RWPE2 (cell line): ENCODE measurements at regions not wholly inside any gene's neighbourhood (a gene's known extent, or its start where the extent isn't known, plus 50 kb on each side); places are given as distances from the start of the nearest gene placed in this dataset.
"Not testable (repeated sequence)": the region's sequence is repeated elsewhere in the genome, so short reads cannot be mapped to it uniquely, and the experiment has no call there.

Source experiments
- ATAC-seq: fragments of 200-7000 bp; cut with Tn5 transposase; 3 replicates; pipeline ENCODE4 v1.9.1; 2021; ENCODE audit warnings: low read depth
- DNase-seq: peaks from one replicate; pipeline ENCODE4 v3.0.0-alpha.2; 2020; ENCODE audit warnings: low spot score
- H3K27ac ChIP-seq: fragments of 450-650 bp; 2 replicates; pipeline ENCODE4 v1.5.1; 2017; ENCODE audit warnings: mild to moderate bottlenecking; ENCODE audit not compliant: poor library complexity, severe bottlenecking
- H3K27me3 ChIP-seq: fragments of 250-450 bp; sonication (Bioruptor Pico); 2 replicates; pipeline ENCODE4 v1.5.1; 2021; ENCODE audit warnings: mild to moderate bottlenecking, moderate library complexity; ENCODE audit not compliant: insufficient read depth, poor library complexity, severe bottlenecking
- H3K36me3 ChIP-seq: fragments of 250-450 bp; sonication (Bioruptor Pico); 2 replicates; pipeline ENCODE4 v1.5.1; 2020; ENCODE audit warnings: low read depth, mild to moderate bottlenecking, moderate library complexity
- H3K4me1 ChIP-seq: fragments of 250-450 bp; sonication (Bioruptor Pico); 2 replicates; pipeline ENCODE4 v1.5.1; 2021; ENCODE audit warnings: mild to moderate bottlenecking, moderate library complexity; ENCODE audit not compliant: insufficient read depth, poor library complexity, severe bottlenecking
- H3K4me3 ChIP-seq: fragments of 250-450 bp; sonication (Bioruptor Pico); 2 replicates; pipeline ENCODE4 v1.5.1; 2021; ENCODE audit warnings: mild to moderate bottlenecking, moderate library complexity; ENCODE audit not compliant: severe bottlenecking
- H3K9me3 ChIP-seq: fragments of 250-450 bp; sonication (Bioruptor Pico); 2 replicates; pipeline ENCODE4 v1.5.1; 2021; ENCODE audit warnings: mild to moderate bottlenecking, moderate library complexity; ENCODE audit not compliant: severe bottlenecking
- TF ChIP-seq, protein P1 (sequence below): fragments of 450-650 bp; IDR thresholded peaks from one replicate; pipeline ENCODE4 v1.5.1; 2017; ENCODE audit warnings: mild to moderate bottlenecking, moderate library complexity; ENCODE audit not compliant: poor library complexity, severe bottlenecking

DNA sequence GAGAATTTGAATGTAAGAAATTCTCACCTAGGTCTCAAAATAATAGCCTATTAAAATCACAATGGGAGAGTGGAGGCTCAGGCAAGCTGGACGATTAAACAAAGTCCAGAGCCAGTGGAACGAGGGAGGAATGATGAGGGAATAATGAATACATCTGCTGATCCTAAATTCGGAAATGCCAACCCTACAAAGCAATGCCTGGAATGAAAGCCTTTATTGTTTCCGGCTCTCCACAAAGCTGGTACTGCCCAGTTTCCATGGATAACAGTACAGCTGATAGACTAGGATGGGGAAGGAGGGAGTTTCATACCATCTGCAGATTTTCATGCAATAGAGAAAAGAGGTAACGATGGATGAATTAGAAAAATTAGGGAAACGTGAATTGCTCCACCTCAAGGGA, 356.1 kb downstream of the CBLN4 start:
- Histone ChIP-seq H3K27ac (no peak overlapping the region), H3K36me3 (no peaks in the 10 kb centered on the region), H3K4me1 (no peaks in the 10 kb centered on the region), H3K27me3 (peaks cover 9% of the 10 kb centered on the region), H3K4me3 (no peak overlapping the region), H3K9me3 (no peaks in the 10 kb centered on the region)
- DNase-seq (no peak), ATAC-seq (peak; percentile 26; the same call in 1 of the 3 replicates)
- TF ChIP-seq, protein P1, sequence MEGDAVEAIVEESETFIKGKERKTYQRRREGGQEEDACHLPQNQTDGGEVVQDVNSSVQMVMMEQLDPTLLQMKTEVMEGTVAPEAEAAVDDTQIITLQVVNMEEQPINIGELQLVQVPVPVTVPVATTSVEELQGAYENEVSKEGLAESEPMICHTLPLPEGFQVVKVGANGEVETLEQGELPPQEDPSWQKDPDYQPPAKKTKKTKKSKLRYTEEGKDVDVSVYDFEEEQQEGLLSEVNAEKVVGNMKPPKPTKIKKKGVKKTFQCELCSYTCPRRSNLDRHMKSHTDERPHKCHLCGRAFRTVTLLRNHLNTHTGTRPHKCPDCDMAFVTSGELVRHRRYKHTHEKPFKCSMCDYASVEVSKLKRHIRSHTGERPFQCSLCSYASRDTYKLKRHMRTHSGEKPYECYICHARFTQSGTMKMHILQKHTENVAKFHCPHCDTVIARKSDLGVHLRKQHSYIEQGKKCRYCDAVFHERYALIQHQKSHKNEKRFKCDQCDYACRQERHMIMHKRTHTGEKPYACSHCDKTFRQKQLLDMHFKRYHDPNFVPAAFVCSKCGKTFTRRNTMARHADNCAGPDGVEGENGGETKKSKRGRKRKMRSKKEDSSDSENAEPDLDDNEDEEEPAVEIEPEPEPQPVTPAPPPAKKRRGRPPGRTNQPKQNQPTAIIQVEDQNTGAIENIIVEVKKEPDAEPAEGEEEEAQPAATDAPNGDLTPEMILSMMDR: no peak

DNA sequence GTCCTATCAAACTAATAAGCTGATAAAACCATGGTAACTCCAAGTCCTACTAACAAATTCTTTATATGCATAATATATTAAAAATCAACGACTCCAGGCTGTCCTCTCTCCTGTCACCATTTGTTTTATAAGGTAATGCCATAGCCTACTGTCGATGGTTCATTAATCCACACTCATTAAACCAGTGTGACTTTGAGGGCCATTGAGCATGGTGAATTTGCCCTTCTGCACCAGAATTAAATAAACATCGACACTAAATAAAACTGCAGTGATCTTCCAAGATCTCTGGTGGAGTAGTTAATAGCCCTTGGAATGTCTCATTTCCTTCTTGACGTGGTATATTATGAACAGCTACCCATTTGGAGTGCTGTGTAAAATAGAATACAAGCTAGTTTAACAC, 358.5 kb downstream of the CBLN4 start:
- no peak overlapping the region for H3K27ac ChIP-seq
- ATAC-seq (no peak), DNase-seq (no peak)
- no peaks in the 10 kb centered on the region for H3K36me3 ChIP-seq
- no peaks in the 10 kb centered on the region for H3K4me1 ChIP-seq
- TF ChIP-seq, protein P1: no peak
- no peak overlapping the region for H3K4me3 ChIP-seq
- H3K9me3 ChIP-seq: no peaks in the 10 kb centered on the region
- peaks cover 9% of the 10 kb centered on the region for H3K27me3 ChIP-seq

DNA sequence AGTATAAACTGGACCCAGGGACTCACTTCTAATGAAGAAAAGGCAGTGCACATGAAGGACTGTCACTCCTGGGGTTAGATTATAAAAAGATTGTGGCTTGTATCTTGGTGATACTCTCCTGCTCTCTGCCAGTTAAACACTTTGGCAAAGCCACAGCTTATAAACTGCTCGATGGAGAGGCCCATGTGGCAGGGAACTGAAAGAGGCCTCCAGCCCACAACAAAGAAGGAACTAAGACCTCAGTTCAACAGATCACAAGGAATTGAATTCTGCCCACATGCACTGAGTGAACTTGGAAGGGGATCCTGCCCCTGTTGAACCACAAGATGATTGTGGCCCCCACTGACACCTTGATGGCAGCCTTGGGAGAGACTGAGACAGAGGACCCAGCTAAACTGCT, 363.8 kb downstream of the CBLN4 start:
- Histone ChIP-seq H3K9me3 (no peaks in the 10 kb centered on the region), H3K36me3 (no peaks in the 10 kb centered on the region), H3K4me3 (no peak overlapping the region), H3K4me1 (no peaks in the 10 kb centered on the region), H3K27ac (no peak overlapping the region), H3K27me3 (peaks cover 33% of the 10 kb centered on the region)
- DNase-seq: no peak
- TF ChIP-seq, protein P1: no peak
- ATAC-seq: no peak

DNA sequence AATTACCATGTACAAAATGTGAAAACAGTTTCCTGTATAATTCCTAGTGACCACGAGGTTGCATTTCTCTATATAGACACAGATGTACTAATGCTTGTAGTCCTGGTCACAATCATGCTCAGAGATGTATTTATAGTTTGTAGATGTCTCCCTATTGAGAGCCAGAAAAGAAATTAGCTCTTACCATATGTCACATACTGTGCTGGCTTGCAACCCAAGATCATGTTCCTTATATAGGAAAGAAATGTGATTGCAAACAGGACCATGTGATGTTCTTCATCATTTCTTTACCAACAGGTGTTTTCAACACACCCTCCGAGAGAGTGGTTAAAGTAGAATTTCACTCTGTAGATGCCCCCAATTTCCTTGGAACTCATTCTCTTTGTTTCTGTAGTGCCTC, 369.4 kb downstream of the CBLN4 start:
- no peak overlapping the region for H3K27ac ChIP-seq
- TF ChIP-seq, protein P1: no peak
- no peak for ATAC-seq
- DNase-seq: no peak
- no peaks in the 10 kb centered on the region for H3K9me3 ChIP-seq
- H3K27me3 ChIP-seq: peaks cover 42% of the 10 kb centered on the region
- H3K36me3 ChIP-seq: no peaks in the 10 kb centered on the region
- no peaks in the 10 kb centered on the region for H3K4me1 ChIP-seq
- H3K4me3 ChIP-seq: no peak overlapping the region

DNA sequence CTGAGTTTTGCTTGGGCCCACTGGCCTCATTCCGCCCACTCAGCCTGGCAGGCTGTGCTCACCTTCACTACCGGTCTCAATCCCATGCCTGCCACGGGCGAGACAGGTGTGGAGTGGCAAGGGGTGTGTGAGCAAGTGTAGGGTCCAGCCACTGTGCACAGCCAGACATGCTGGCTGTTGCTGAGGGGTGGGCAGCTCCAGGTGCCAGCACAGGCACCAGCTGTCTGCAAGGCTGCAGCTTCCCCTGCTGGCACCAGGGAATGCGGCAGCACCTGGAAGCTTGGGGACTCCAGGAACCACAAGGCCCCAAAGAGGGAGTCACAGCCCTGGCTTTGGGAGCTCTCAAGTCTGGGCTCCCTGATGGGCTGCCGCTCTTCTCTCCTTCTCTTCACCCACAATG, 372.7 kb downstream of the CBLN4 start:
- peaks cover 22% of the 10 kb centered on the region for H3K27me3 ChIP-seq
- DNase-seq: no peak
- H3K27ac ChIP-seq: no peak overlapping the region
- no peak for ATAC-seq
- TF ChIP-seq, protein P1: peak; percentile 28
- no peak overlapping the region for H3K4me3 ChIP-seq
- H3K4me1 ChIP-seq: no peaks in the 10 kb centered on the region
- H3K9me3 ChIP-seq: no peaks in the 10 kb centered on the region
- no peaks in the 10 kb centered on the region for H3K36me3 ChIP-seq

DNA sequence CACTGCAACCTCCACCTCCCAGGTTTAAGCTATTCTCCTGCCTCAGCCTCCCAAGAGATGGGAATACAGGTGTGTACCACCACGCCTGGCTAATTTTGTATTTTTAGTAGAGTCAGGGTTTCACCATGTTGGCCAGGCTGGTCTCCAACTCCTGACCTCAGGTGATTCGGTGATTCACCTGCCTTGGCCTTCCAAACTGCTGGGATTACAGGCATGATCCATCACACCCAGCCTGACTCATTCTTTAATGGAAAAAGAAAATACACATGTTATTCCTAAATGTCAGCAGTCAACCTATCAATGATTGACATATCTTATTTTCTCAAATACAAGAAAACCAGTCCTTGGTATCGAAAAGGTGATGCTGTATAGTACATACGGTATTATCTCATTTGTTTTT, 376.2 kb downstream of the CBLN4 start:
- H3K27me3 ChIP-seq: not testable (repeated sequence)
- peak; percentile 62 for ATAC-seq

More for the DNA sequence above, 376.2 kb downstream of the CBLN4 start:
- H3K9me3 ChIP-seq, DNase-seq, H3K4me3 ChIP-seq, H3K36me3 ChIP-seq, H3K4me1 ChIP-seq, H3K27ac ChIP-seq: not testable (repeated sequence)
